Epithelial cell of proximal tubule (primary cell): ENCODE measurements at regions not wholly inside any gene's neighbourhood (a gene's known extent, or its start where the extent isn't known, plus 50 kb on each side); places are given as distances from the start of the nearest gene placed in this dataset.

ENCODE experiments used
- DNase-seq: peaks from one replicate; pipeline ENCODE4 v3.0.0-alpha.2; 2011; ENCODE audit warnings: low read depth
- H3K4me3 ChIP-seq: 2 replicates; pipeline ENCODE4 v1.5.1; 2011; ENCODE audit warnings: low read depth, mild to moderate bottlenecking, low read length
- CTCF ChIP-seq: conservative IDR thresholded peaks from 2 replicates; pipeline ENCODE4 v1.5.1; 2012; ENCODE audit warnings: low read depth, mild to moderate bottlenecking, low read length

- no peak for TF ChIP-seq CTCF
- H3K4me3 ChIP-seq: no peak overlapping the region
Measured at GRCh38 chr6:158910484-158911440, 89.2 kb downstream of the RSPH3 start.

GRCh38 chr6:158909938-158910337, 90.1 kb downstream of the RSPH3 start:
- H3K4me3 ChIP-seq: no peak overlapping the region
- TF ChIP-seq CTCF: no peak
- no peak for DNase-seq

More at GRCh38 chr6:158910484-158911440, 89.2 kb downstream of the RSPH3 start:
- DNase-seq: no peak

- no peak for TF ChIP-seq CTCF
- no peak for DNase-seq
- no peak overlapping the region for H3K4me3 ChIP-seq
Measured at GRCh38 chr6:158908606-158909005, 89.4 kb upstream of the EZR start.

GRCh38 chr6:158907931-158908330, 88.8 kb upstream of the EZR start:
- no peak overlapping the region for H3K4me3 ChIP-seq
- no peak for DNase-seq
- no peak for TF ChIP-seq CTCF

GRCh38 chr6:158906926-158907325, 87.8 kb upstream of the EZR start:
- H3K4me3 ChIP-seq: no peak overlapping the region
- TF ChIP-seq CTCF: no peak
- DNase-seq: no peak

- DNase-seq: no peak
- no peak overlapping the region for H3K4me3 ChIP-seq
Measured at GRCh38 chr6:158905277-158905676, 86.1 kb upstream of the EZR start.

More at GRCh38 chr6:158905277-158905676, 86.1 kb upstream of the EZR start:
- TF ChIP-seq CTCF: no peak
